Panc1 (cell line): ENCODE measurements at regions not wholly inside any gene's neighbourhood (a gene's known extent, or its start where the extent isn't known, plus 50 kb on each side); places are given as distances from the start of the nearest gene placed in this dataset.

Experiments used
- CTCF ChIP-seq: fragments of 450-650 bp; IDR thresholded peaks from 2 replicates; pipeline ENCODE4 v1.5.1; 2017; ENCODE audit warnings: mild to moderate bottlenecking
- POLR2AphosphoS5 ChIP-seq: IDR thresholded peaks from 2 replicates; pipeline ENCODE4 v1.6.1; 2012; ENCODE audit warnings: mild to moderate bottlenecking, low read depth, low read length, moderate library complexity
- REST ChIP-seq, 2 experiments: IDR thresholded peaks; 2 replicates each; pipeline ENCODE4 v1.6.1; 2011 to 2012; ENCODE audit warnings: low read depth in 2 of 2, control low read depth in 1 of 2, low read length in 1 of 2, mild to moderate bottlenecking in 1 of 2, moderate library complexity in 1 of 2; ENCODE audit not compliant: insufficient read depth in 1 of 2
- SIN3A ChIP-seq: IDR thresholded peaks from 2 replicates; pipeline ENCODE4 v1.6.1; 2012; ENCODE audit warnings: low read depth, mild to moderate bottlenecking, low read length, moderate library complexity, borderline replicate concordance; ENCODE audit not compliant: insufficient read depth
- TCF7L2 ChIP-seq: IDR thresholded peaks from 2 replicates; pipeline ENCODE4 v1.6.1; 2011; ENCODE audit warnings: mild to moderate bottlenecking, low read depth, low read length, inconsistent platforms

- no peak for TF ChIP-seq REST (IDR thresholded peaks at IDR 0.05; ENCODE audit: insufficient read depth in 1 of 2, low read depth in 2 of 2, low read length in 1 of 2)
- TF ChIP-seq POLR2AphosphoS5, result no peak
- no peak for TF ChIP-seq CTCF
- no peak for TF ChIP-seq TCF7L2
- no peak for TF ChIP-seq SIN3A
Observed at GRCh38 chr6:11393713-11394627, 143.6 kb upstream of the TMEM170B start.
